NCI-H1930 (cell line): ENCODE measurements at regions not wholly inside any gene's neighbourhood (a gene's known extent, or its start where the extent isn't known, plus 50 kb on each side); places are given as distances from the start of the nearest gene placed in this dataset.
"Not testable (repeated sequence)": the region's sequence is repeated elsewhere in the genome, so short reads cannot be mapped to it uniquely, and the experiment has no call there.

Source experiments
- DNase-seq, 2 experiments: peaks; one replicate each; lab custom pipeline; 2025; lab: John Stamatoyannopoulos, UW

GRCh38 chr10:130967784-130968183 lies 343.7 kb downstream of the TCERG1L start:
- DNase-seq = no peak

- DNase-seq = no peak
Observed at GRCh38 chr10:130968511-130968910, 343.0 kb downstream of the TCERG1L start.

- no peak for DNase-seq
Observed at GRCh38 chr10:130968964-130969363, 342.6 kb downstream of the TCERG1L start.

- DNase-seq = no peak
Observed at GRCh38 chr10:130969700-130970099, 341.8 kb downstream of the TCERG1L start.

- DNase-seq = no peak
Observed at GRCh38 chr10:130970341-130971122, 341.0 kb downstream of the TCERG1L start.

- DNase-seq = no peak
Observed at GRCh38 chr10:130971123-130971435, 340.4 kb downstream of the TCERG1L start.

GRCh38 chr10:130973127-130973839 lies 338.2 kb downstream of the TCERG1L start:
- no peak for DNase-seq

- no peak for DNase-seq
Observed at GRCh38 chr10:130974166-130974565, 337.4 kb downstream of the TCERG1L start.

GRCh38 chr10:130975351-130975750 lies 336.2 kb downstream of the TCERG1L start:
- not testable (repeated sequence) for DNase-seq

- DNase-seq = no peak
Observed at GRCh38 chr10:130982802-130983201, 328.7 kb downstream of the TCERG1L start.

GRCh38 chr10:130983749-130984148 lies 327.8 kb downstream of the TCERG1L start:
- no peak for DNase-seq

- DNase-seq = no peak
Observed at GRCh38 chr10:130984686-130985085, 326.8 kb downstream of the TCERG1L start.

- DNase-seq = no peak
Observed at GRCh38 chr10:130985158-130985753, 326.3 kb downstream of the TCERG1L start.

GRCh38 chr10:130986846-130987245 lies 324.7 kb downstream of the TCERG1L start:
- DNase-seq = no peak

GRCh38 chr10:130987401-130987800 lies 324.1 kb downstream of the TCERG1L start:
- no peak for DNase-seq

GRCh38 chr10:130989670-130990232 lies 321.8 kb downstream of the TCERG1L start:
- no peak for DNase-seq

GRCh38 chr10:130990486-130990885 lies 321.0 kb downstream of the TCERG1L start:
- no peak for DNase-seq

GRCh38 chr10:130992802-130993523 lies 318.6 kb downstream of the TCERG1L start:
- no peak for DNase-seq

GRCh38 chr10:130993612-130994011 lies 317.9 kb downstream of the TCERG1L start:
- DNase-seq = no peak

GRCh38 chr10:130994191-130994590 lies 317.3 kb downstream of the TCERG1L start:
- no peak for DNase-seq

GRCh38 chr10:130994845-130995244 lies 316.7 kb downstream of the TCERG1L start:
- DNase-seq = no peak
